ENCODE measurements at regions not wholly inside any gene's neighbourhood (a gene's known extent, or its start where the extent isn't known, plus 50 kb on each side); places are given as distances from the start of the nearest gene placed in this dataset.

GRCh38 chr20:22795433-22795832, 211.1 kb upstream of the FOXA2 start:
- peak in 2 of 3 experiments; percentile 22 to 65 for DNase-seq

GRCh38 chr20:22795871-22796270, 211.5 kb upstream of the FOXA2 start:
- DNase-seq = no peak

GRCh38 chr20:22796469-22797077, 212.2 kb upstream of the FOXA2 start:
- DNase-seq = no peak

- DNase-seq = no peak
Measured at GRCh38 chr20:22797103-22797502, 212.7 kb upstream of the FOXA2 start.

- no peak for DNase-seq
Measured at GRCh38 chr20:22799687-22800086, 215.3 kb upstream of the FOXA2 start.

- no peak for DNase-seq
Measured at GRCh38 chr20:22800129-22800528, 215.8 kb upstream of the FOXA2 start.

- peak in 2 of 3 experiments; percentile 40 to 82 for DNase-seq
Measured at GRCh38 chr20:22801528-22801927, 217.2 kb upstream of the FOXA2 start.

GRCh38 chr20:22802296-22802695, 217.9 kb upstream of the FOXA2 start:
- DNase-seq = peak in 2 of 3 experiments; percentile 25 to 62

GRCh38 chr20:22805219-22805618, 220.8 kb upstream of the FOXA2 start:
- no peak for DNase-seq

- DNase-seq = no peak
Measured at GRCh38 chr20:22805996-22806395, 221.6 kb upstream of the FOXA2 start.

GRCh38 chr20:22807045-22807444, 222.7 kb upstream of the FOXA2 start:
- no peak for DNase-seq

- DNase-seq = peak in 1 of 3 experiments; percentile 31
Measured at GRCh38 chr20:22807646-22808244, 223.4 kb upstream of the FOXA2 start.

- no peak for DNase-seq
Measured at GRCh38 chr20:22808628-22809027, 224.3 kb upstream of the FOXA2 start.

GRCh38 chr20:22810030-22810429, 225.1 kb upstream of the SSTR4 start:
- DNase-seq = no peak

GRCh38 chr20:22810626-22811569, 224.2 kb upstream of the SSTR4 start:
- DNase-seq = no peak

GRCh38 chr20:22814471-22815205, 220.5 kb upstream of the SSTR4 start:
- no peak for DNase-seq

- no peak for DNase-seq
Measured at GRCh38 chr20:22815206-22815551, 219.9 kb upstream of the SSTR4 start.

GRCh38 chr20:22815603-22816315, 219.4 kb upstream of the SSTR4 start:
- DNase-seq = peak in 1 of 3 experiments; percentile 17

- no peak for DNase-seq
Measured at GRCh38 chr20:22818636-22819035, 216.5 kb upstream of the SSTR4 start.

GRCh38 chr20:22819112-22819511, 216.0 kb upstream of the SSTR4 start:
- no peak for DNase-seq

GRCh38 chr20:22819784-22820183, 215.3 kb upstream of the SSTR4 start:
- DNase-seq = no peak

- peak in 1 of 3 experiments; percentile 50 for DNase-seq
Measured at GRCh38 chr20:22821081-22821727, 213.9 kb upstream of the SSTR4 start.
